Karpas-422 (cell line): ENCODE measurements at regions not wholly inside any gene's neighbourhood (a gene's known extent, or its start where the extent isn't known, plus 50 kb on each side); places are given as distances from the start of the nearest gene placed in this dataset.

Experiments used
- DNase-seq: peaks from one replicate; pipeline ENCODE4 v3.0.0-alpha.2; 2015
- H2AFZ ChIP-seq: fragments of 200-600 bp; sonication (generic); 2 replicates; pipeline ENCODE4 v1.6.1; 2014; ENCODE audit warnings: antibody characterized with exemption, low read length, mixed read lengths
- H3K27ac ChIP-seq: fragments of 200-600 bp; sonication (generic); 2 replicates; pipeline ENCODE4 v1.5.1; 2014; ENCODE audit warnings: mild to moderate bottlenecking, low read length, moderate library complexity
- H3K27me3 ChIP-seq: fragments of 200-600 bp; sonication (generic); 2 replicates; pipeline ENCODE4 v1.6.1; 2014; ENCODE audit warnings: low read length, mixed read lengths
- H3K36me3 ChIP-seq: fragments of 200-600 bp; sonication (generic); 2 replicates; pipeline ENCODE4 v1.6.1; 2014; ENCODE audit warnings: low read length, mixed read lengths; ENCODE audit not compliant: insufficient read depth
- H3K4me1 ChIP-seq: fragments of 200-600 bp; sonication (generic); 2 replicates; pipeline ENCODE4 v1.6.1; 2014; ENCODE audit warnings: mild to moderate bottlenecking, low read length, mixed read lengths
- H3K4me2 ChIP-seq: fragments of 200-600 bp; sonication (generic); 2 replicates; pipeline ENCODE4 v1.6.1; 2014; ENCODE audit warnings: low read length, low read depth, mild to moderate bottlenecking; ENCODE audit not compliant: poor library complexity, severe bottlenecking
- H3K4me3 ChIP-seq: fragments of 200-600 bp; sonication (generic); 2 replicates; pipeline ENCODE4 v1.5.1; 2014; ENCODE audit warnings: mild to moderate bottlenecking, antibody characterized with exemption, low read length, mixed read lengths
- H3K79me2 ChIP-seq: fragments of 200-600 bp; sonication (generic); 2 replicates; pipeline ENCODE4 v1.6.1; 2014; ENCODE audit warnings: mild to moderate bottlenecking, low read length, mixed read lengths
- H3K9ac ChIP-seq: fragments of 200-600 bp; sonication (generic); 2 replicates; pipeline ENCODE4 v1.6.0; 2014; ENCODE audit warnings: low read length
- H3K9me2 ChIP-seq: fragments of 200-600 bp; sonication (generic), shearing (Covaris generic); replicated peaks from 2 replicates; pipeline ENCODE4 v1.6.0; 2014; ENCODE audit warnings: mild to moderate bottlenecking, low read length, moderate library complexity; ENCODE audit not compliant: insufficient read depth
- H3K9me3 ChIP-seq: fragments of 300-700, 200-600 bp; sonication (generic); 2 replicates; pipeline ENCODE4 v1.6.1; 2014; ENCODE audit warnings: low read length, mixed read lengths
- H4K20me1 ChIP-seq: fragments of 200-600 bp; sonication (generic); 2 replicates; pipeline ENCODE4 v1.6.1; 2014; ENCODE audit warnings: mild to moderate bottlenecking, antibody characterized with exemption, low read length, low read depth; ENCODE audit not compliant: insufficient read depth

DNA sequence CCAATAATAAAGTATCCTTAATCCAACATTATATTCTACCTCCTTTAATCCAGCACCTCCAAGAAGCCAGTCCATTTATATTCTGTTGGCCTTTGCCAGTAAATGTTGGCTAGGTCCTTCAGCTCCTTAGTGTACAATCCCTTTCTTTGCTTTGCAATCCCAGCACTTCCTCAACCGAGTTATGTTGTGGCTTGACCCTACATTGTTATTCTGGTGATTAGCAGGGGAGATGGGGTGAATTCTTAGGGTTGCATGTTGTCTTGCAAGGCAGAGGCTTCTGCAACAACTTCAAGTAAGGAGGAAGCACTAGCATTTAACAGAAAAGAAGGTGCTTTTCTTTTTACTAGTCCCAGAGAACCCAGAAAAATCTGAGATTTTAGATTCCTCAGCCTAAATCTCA is 127.2 kb downstream of the CD47 start:
- no peak for DNase-seq
- Histone ChIP-seq H3K4me2 (no peak overlapping the region), H3K9me2 (no peaks in the 10 kb centered on the region), H3K27me3 (no peaks in the 10 kb centered on the region), H3K27ac (no peak overlapping the region), H3K4me3 (no peak overlapping the region), H3K36me3 (no peaks in the 10 kb centered on the region), H3K9me3 (no peaks in the 10 kb centered on the region), H3K4me1 (no peaks in the 10 kb centered on the region), H3K9ac (no peak overlapping the region), H4K20me1 (no peaks in the 10 kb centered on the region), H3K79me2 (no peaks in the 10 kb centered on the region), H2AFZ (no peak overlapping the region)

DNA sequence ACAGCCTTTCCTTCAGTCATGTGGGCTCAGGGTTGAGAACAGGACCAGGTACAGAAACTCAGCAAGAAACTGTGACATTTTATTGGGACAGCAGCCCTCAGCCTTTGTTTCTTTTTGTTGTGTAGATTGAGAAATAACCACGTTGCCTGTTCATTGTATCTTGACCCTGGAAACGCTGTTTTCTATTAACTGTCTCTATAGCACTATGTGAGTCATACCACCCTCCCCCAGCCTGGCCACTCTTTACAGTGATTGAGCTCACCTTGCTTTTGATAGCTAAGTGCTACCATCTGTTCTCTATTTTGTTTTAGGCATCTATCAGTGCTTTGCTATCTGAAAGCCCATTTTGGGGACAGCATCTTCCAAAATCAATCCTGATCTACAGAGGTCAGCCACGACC is 127.9 kb downstream of the CD47 start:
- no peak overlapping the region for H3K4me3 ChIP-seq
- no peak overlapping the region for H3K9ac ChIP-seq
- no peaks in the 10 kb centered on the region for H3K36me3 ChIP-seq
- H3K4me1 ChIP-seq, result no peaks in the 10 kb centered on the region
- no peaks in the 10 kb centered on the region for H3K27me3 ChIP-seq
- no peak overlapping the region for H3K4me2 ChIP-seq
- H3K9me2 ChIP-seq, result no peaks in the 10 kb centered on the region
- no peaks in the 10 kb centered on the region for H3K79me2 ChIP-seq
- no peaks in the 10 kb centered on the region for H3K9me3 ChIP-seq
- H2AFZ ChIP-seq, result no peak overlapping the region
- H4K20me1 ChIP-seq, result no peaks in the 10 kb centered on the region
- no peak for DNase-seq
- H3K27ac ChIP-seq, result no peak overlapping the region

DNA sequence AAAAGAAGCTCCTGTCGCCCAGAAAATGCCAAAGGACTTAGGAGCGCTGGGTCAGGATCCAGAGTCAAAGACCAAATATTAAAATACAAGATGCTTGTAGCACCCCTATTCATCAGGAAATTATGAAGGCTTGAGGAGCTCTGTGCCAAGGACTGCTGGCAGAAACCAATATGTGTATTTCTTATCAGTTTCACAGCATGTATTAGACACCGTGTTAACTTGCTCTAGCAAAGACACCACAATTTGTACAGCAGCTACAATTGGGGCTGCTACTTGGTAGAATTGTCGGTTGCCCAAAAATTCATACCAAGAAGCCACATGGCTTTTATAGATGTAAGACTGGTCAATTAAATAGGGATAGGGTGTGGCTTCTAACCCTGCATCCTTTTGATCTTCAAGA is 128.8 kb downstream of the CD47 start:
- no peaks in the 10 kb centered on the region for H3K27me3 ChIP-seq
- H3K27ac ChIP-seq, result no peak overlapping the region
- DNase-seq, result no peak
- no peaks in the 10 kb centered on the region for H3K36me3 ChIP-seq
- H4K20me1 ChIP-seq, result no peaks in the 10 kb centered on the region
- H3K9me3 ChIP-seq, result no peaks in the 10 kb centered on the region
- no peak overlapping the region for H3K9ac ChIP-seq
- H3K4me2 ChIP-seq, result no peak overlapping the region
- H3K9me2 ChIP-seq, result no peaks in the 10 kb centered on the region
- H3K79me2 ChIP-seq, result no peaks in the 10 kb centered on the region
- no peak overlapping the region for H2AFZ ChIP-seq
- no peak overlapping the region for H3K4me3 ChIP-seq
- no peaks in the 10 kb centered on the region for H3K4me1 ChIP-seq

DNA sequence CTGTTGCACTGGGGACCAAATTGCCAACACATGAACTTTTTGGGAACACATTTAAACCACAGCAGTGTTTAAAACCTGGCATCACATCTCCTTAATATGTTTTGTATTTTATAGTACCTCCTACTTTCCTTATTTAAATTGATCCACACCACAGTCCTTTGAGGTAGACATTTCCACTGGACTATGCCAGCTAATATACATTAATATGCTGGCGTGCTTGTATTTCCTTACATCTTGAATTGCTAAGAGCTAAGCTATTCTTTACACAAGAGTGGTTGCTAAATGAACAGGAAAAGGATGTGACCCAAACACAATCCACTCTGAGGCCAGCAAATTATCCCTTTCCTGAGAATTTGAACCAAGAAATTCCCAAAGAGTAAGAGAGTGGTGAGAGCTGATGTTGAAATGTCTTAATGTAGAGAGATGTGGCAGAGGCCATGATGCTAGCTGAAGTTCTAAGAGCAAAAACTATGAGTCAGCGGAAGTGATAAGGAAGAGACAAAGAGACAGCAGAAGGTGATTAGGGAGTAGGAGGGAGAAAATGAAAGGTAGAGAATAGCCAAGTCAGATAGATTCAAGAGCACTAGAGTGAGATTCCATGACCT is 131.2 kb downstream of the CD47 start:
- H3K4me2 ChIP-seq, result no peak overlapping the region

DNA sequence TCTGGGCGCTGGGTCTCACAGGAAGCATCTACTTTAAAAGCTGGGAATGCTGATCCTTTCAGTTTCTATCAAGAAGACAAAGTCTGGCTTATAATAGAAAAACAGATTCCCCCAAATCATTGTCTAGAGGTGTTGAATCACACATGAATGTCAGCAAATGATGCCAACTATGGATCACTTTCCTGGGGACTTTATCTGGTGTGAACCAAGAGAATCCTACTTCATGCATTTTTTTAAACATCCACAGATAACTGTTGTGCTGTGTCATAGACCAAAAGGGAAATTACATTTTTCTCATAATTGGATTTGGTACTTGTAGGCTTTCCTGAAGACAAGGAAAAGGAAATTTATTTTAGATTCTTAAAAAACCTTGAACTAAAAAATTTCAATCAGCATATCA is 132.7 kb downstream of the CD47 start:
- H3K9me2 ChIP-seq, result no peaks in the 10 kb centered on the region

More for the DNA sequence above, 131.2 kb downstream of the CD47 start:
- no peak overlapping the region for H3K4me3 ChIP-seq
- no peaks in the 10 kb centered on the region for H3K27me3 ChIP-seq
- DNase-seq, result no peak
- H3K9me2 ChIP-seq, result no peaks in the 10 kb centered on the region
- no peaks in the 10 kb centered on the region for H3K36me3 ChIP-seq
- H4K20me1 ChIP-seq, result no peaks in the 10 kb centered on the region
- H3K27ac ChIP-seq, result no peak overlapping the region
- H3K9ac ChIP-seq, result no peak overlapping the region
- H3K9me3 ChIP-seq, result no peaks in the 10 kb centered on the region
- H2AFZ ChIP-seq, result no peak overlapping the region
- H3K4me1 ChIP-seq, result no peaks in the 10 kb centered on the region
- H3K79me2 ChIP-seq, result no peaks in the 10 kb centered on the region

DNA sequence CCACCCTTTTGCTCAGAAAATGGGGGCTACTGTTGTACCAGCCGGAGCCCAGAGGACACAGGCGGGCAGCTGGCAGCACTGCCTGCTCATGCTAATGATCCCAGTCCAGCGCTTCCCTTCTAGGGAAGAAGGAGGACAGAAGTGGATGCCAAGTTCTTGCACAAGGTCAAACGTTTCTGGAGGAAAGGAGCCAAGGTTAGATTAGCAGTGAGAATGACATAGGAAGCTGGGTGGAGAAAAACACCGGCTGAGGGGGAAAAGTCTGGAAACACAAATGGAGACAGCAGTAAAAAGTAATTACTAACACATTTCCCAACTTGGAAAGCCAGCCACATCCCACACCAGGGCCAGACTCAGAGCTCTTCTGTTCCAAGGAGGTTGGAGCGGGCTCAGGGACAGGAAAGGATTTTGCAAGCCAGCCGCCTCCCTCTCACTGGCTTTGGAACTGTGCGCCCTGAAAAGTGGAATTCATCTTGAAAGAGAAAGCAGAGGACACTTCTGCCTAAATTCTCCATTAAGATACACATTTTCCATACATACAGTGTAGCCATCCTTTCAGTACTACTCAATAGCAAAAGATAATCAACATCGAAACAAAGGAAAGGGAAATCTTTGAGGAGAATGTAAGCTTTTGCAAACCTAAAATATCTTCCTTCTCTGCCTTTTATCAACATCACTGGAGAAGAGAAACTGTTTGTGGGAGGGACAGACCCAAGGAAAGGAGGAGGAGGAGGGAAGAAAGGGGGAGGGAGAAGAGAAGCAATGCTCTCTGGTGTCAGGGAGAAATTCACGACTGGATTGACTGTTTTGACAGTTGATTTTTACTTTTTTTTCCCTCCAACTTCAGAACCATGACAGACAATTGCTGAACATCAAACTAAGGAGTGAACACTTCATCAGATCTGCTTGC is 133.6 kb downstream of the CD47 start:
- Histone ChIP-seq H2AFZ (no peak overlapping the region), H3K9me3 (no peaks in the 10 kb centered on the region), H3K4me3 (no peak overlapping the region), H3K4me1 (no peaks in the 10 kb centered on the region), H3K27ac (no peak overlapping the region), H3K36me3 (no peaks in the 10 kb centered on the region), H3K4me2 (no peak overlapping the region), H4K20me1 (no peaks in the 10 kb centered on the region), H3K79me2 (no peaks in the 10 kb centered on the region), H3K27me3 (no peaks in the 10 kb centered on the region), H3K9ac (no peak overlapping the region), H3K9me2 (no peaks in the 10 kb centered on the region)
- DNase-seq, result no peak

More for the DNA sequence above, 132.7 kb downstream of the CD47 start:
- Histone ChIP-seq H3K27ac (no peak overlapping the region), H3K4me2 (no peak overlapping the region), H3K36me3 (no peaks in the 10 kb centered on the region), H3K79me2 (no peaks in the 10 kb centered on the region), H3K4me3 (no peak overlapping the region), H2AFZ (no peak overlapping the region), H3K9me3 (no peaks in the 10 kb centered on the region), H3K4me1 (no peaks in the 10 kb centered on the region), H3K9ac (no peak overlapping the region), H3K27me3 (no peaks in the 10 kb centered on the region), H4K20me1 (no peaks in the 10 kb centered on the region)
- DNase-seq, result no peak

DNA sequence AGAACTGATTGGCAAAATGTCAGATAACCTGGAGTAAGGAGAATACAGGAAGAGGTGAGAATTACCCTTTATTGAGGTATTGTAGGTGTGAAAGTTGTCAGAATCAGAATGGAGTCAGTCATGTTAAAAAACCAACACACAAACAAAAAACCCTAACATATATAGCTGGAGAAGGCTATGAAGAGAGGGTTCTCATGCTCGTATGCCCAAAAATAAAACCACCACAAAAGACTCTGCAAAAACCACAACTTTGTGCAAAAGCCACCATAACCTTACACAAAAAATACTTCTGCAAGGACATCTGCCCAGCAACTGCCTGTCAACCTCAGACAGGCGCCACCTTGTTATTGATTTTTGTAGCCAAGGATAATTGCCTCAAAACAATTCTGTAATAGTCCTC is 136.0 kb downstream of the CD47 start:
- Histone ChIP-seq H2AFZ (no peak overlapping the region), H3K27ac (no peak overlapping the region), H3K4me1 (peaks cover 6% of the 10 kb centered on the region; the same call in 1 of the 2 replicates), H3K27me3 (no peaks in the 10 kb centered on the region), H3K9ac (no peak overlapping the region), H3K9me3 (no peaks in the 10 kb centered on the region), H3K36me3 (no peaks in the 10 kb centered on the region), H3K79me2 (no peaks in the 10 kb centered on the region), H4K20me1 (no peaks in the 10 kb centered on the region), H3K9me2 (no peaks in the 10 kb centered on the region), H3K4me3 (no peak overlapping the region), H3K4me2 (no peak overlapping the region)
- DNase-seq, result no peak

DNA sequence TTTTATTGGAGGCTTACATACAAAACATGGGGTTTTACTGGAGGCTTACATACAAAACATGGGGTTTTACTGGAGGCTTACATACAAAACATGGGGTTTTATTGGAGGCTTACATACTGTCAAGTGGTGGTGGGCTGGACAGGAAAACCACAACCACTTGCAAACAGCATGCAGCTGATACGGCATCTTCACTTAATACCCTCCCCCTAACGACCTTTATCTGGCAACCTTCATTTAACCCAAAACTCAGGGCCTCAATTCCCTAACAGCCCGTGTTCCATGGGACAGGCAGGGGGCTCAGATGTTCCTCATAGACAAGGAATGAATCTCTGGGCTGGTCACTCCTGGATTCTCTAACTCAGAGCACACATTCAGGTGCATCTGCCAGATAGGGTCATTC is 137.1 kb downstream of the CD47 start:
- Histone ChIP-seq H2AFZ (no peak overlapping the region), H4K20me1 (no peaks in the 10 kb centered on the region), H3K27me3 (no peaks in the 10 kb centered on the region), H3K4me1 (peaks cover 6% of the 10 kb centered on the region; the same call in 1 of the 2 replicates), H3K79me2 (no peaks in the 10 kb centered on the region), H3K4me2 (no peak overlapping the region), H3K9ac (no peak overlapping the region), H3K27ac (no peak overlapping the region), H3K4me3 (no peak overlapping the region), H3K36me3 (no peaks in the 10 kb centered on the region), H3K9me3 (no peaks in the 10 kb centered on the region), H3K9me2 (no peaks in the 10 kb centered on the region)
- DNase-seq, result no peak
